DOHH2 (cell line): ENCODE measurements at regions not wholly inside any gene's neighbourhood (a gene's known extent, or its start where the extent isn't known, plus 50 kb on each side); places are given as distances from the start of the nearest gene placed in this dataset.

ENCODE experiments used
- CTCF ChIP-seq: fragments of 200-600 bp; sonication (generic); IDR thresholded peaks from one replicate; pipeline ENCODE4 v1.5.1; 2014; ENCODE audit warnings: antibody characterized with exemption, mild to moderate bottlenecking, low read depth, low read length; ENCODE audit not compliant: poor library complexity, severe bottlenecking
- EZH2phosphoT487 ChIP-seq: fragments of 200-600 bp; sonication (generic); IDR thresholded peaks from 2 replicates; pipeline ENCODE4 v1.6.1; 2017; ENCODE audit warnings: borderline replicate concordance, mild to moderate bottlenecking, antibody characterized with exemption, low read length, moderate library complexity, mixed read lengths

- no peak for TF ChIP-seq CTCF
- no peak for TF ChIP-seq EZH2phosphoT487
These were observed 59.7 kb upstream of the TMEM164 start for GRCh38 chrX:109943092-109943739.
